ENCODE measurements at regions not wholly inside any gene's neighbourhood (a gene's known extent, or its start where the extent isn't known, plus 50 kb on each side); places are given as distances from the start of the nearest gene placed in this dataset.

GRCh38 chr3:150118219-150118618 is 147.5 kb upstream of the PFN2 start:
- Histone ChIP-seq H4K20me1 (replicated peaks; ENCODE audit: control insufficient read depth, insufficient read depth, low read length) (no peaks in the 10 kb centered on the region), H3K9me3 (replicated peaks; ENCODE audit: control insufficient read depth, insufficient read depth, low read depth, low read length) (no peaks in the 10 kb centered on the region), H3K27ac (ENCODE audit: extremely low read depth, low read depth, low read length) (no peak overlapping the region), H3K9ac (ENCODE audit: insufficient read depth in 1 of 2, low read depth in 2 of 2, low read length in 2 of 2) (no peak overlapping the region), H3K4me2 (ENCODE audit: insufficient read depth, low read length) (no peak overlapping the region), H3K79me2 (ENCODE audit: control insufficient read depth, insufficient read depth, low read length) (no peaks in the 10 kb centered on the region), H3K4me3 (no peak overlapping the region), H2AFZ (ENCODE audit: low read depth, low read length) (no peak overlapping the region), H3K36me3 (ENCODE audit: control insufficient read depth, insufficient read depth, low read length) (no peaks in the 10 kb centered on the region), H3K9me1 (ENCODE audit: control insufficient read depth, insufficient read depth, low read length) (no peaks in the 10 kb centered on the region), H3K27me3 (ENCODE audit: control insufficient read depth in 2 of 2, insufficient read depth in 2 of 2, low read length in 2 of 2) (no peaks in the 10 kb centered on the region), H3K4me1 (replicated peaks in 1 of 2; ENCODE audit: control insufficient read depth in 2 of 2, insufficient read depth in 2 of 2, low read length in 2 of 2) (no peaks in the 10 kb centered on the region)
- in situ Hi-C loops (cut with MboI), result no loop called here
- WGBS (ENCODE audit: insufficient coverage, low coverage, missing lambda C conversion rate), result 0% methylated on average over 1 of the region's 1 CpG
- CTCF ChIA-PET (ENCODE audit: low intra/inter-chr PET ratio), result no interaction called here
- intact Hi-C loops (cut with micrococcal nuclease), result no loop called here
- no TSS peak for BruUV-seq (replicated peaks)
- DNase-seq (ENCODE audit: extremely low read depth in 1 of 4, low spot score in 3 of 4), result no peak
- no peak for ATAC-seq
- TF ChIP-seq TSC22D4 (tag; IDR thresholded peaks at IDR 0.05) (no peak), ZNF347 (CRISPR knock-in tag; IDR thresholded peaks at IDR 0.05; ENCODE audit: low read depth) (no peak), FOXM1 (IDR thresholded peaks at IDR 0.05; ENCODE audit: low read depth) (no peak), FOXM1 (CRISPR knock-in tag; IDR thresholded peaks at IDR 0.05; ENCODE audit: low read depth) (no peak), ZFPM2 (CRISPR knock-in tag; IDR thresholded peaks at IDR 0.05) (no peak), SIN3A (IDR thresholded peaks at IDR 0.05; ENCODE audit: borderline replicate concordance in 2 of 2, control insufficient read depth in 1 of 2, low read depth in 2 of 2, low read length in 2 of 2) (no peak), STAT6 (CRISPR knock-in tag; IDR thresholded peaks at IDR 0.05) (no peak)
- POLR2A ChIA-PET, result no interaction called here
- no peak for FAIRE-seq
